Erythroblast (primary cell): ENCODE measurements at regions not wholly inside any gene's neighbourhood (a gene's known extent, or its start where the extent isn't known, plus 50 kb on each side); places are given as distances from the start of the nearest gene placed in this dataset.

Source experiments
- GATA1 ChIP-seq: IDR thresholded peaks from 2 replicates; pipeline ENCODE4 v1.6.1; 2011; ENCODE audit warnings: low read depth, mild to moderate bottlenecking, control low read depth, low read length, moderate library complexity
- POLR2A ChIP-seq: IDR thresholded peaks from 2 replicates; pipeline ENCODE4 v1.6.1; 2011; ENCODE audit warnings: mild to moderate bottlenecking, low read length

- TF ChIP-seq POLR2A: no peak
- TF ChIP-seq GATA1: no peak
These were observed 90.3 kb upstream of the ZNF536 start for GRCh38 chr19:30281906-30282305.
